Lung (tissue), 11 donors: ENCODE measurements at regions not wholly inside any gene's neighbourhood (a gene's known extent, or its start where the extent isn't known, plus 50 kb on each side); places are given as distances from the start of the nearest gene placed in this dataset.
"Not testable (repeated sequence)": the region's sequence is repeated elsewhere in the genome, so short reads cannot be mapped to it uniquely, and the experiment has no call there.

Experiments
- ATAC-seq: fragments of 200-7000 bp; cut with Tn5 transposase; one replicate; pipeline ENCODE4 v1.9.1; 2020; ENCODE audit warnings: moderate number of reproducible peaks; ENCODE audit not compliant: insufficient read depth, low FRiP score
- DNase-seq, 3 donors: peaks; one replicate each; pipeline ENCODE4 v3.0.0-alpha.2; 2013 to 2017
- H3K27ac ChIP-seq, 2 donors: one replicate each; pipeline ENCODE4 v1.5.1; 2013; ENCODE audit warnings: mild to moderate bottlenecking in 2 of 2, moderate library complexity in 2 of 2, control low read depth in 1 of 2, inconsistent platforms in 1 of 2, low read depth in 1 of 2, low read length in 1 of 2
- H3K27me3 ChIP-seq, 3 donors: one replicate each; pipeline ENCODE4 v1.5.1; 2013; ENCODE audit warnings: low read length in 2 of 3; ENCODE audit not compliant: control insufficient read depth in 3 of 3, insufficient read depth in 3 of 3
- H3K36me3 ChIP-seq, 4 donors: one replicate each; pipeline ENCODE4 v1.5.1; 2013; ENCODE audit warnings: low read length in 4 of 4, mild to moderate bottlenecking in 1 of 4, moderate library complexity in 1 of 4; ENCODE audit not compliant: control insufficient read depth in 4 of 4, insufficient read depth in 4 of 4
- H3K4me1 ChIP-seq, 5 donors: one replicate each; pipeline ENCODE4 v1.5.1; 2013; ENCODE audit warnings: low read length in 5 of 5, mild to moderate bottlenecking in 2 of 5, moderate library complexity in 1 of 5; ENCODE audit not compliant: control insufficient read depth in 5 of 5, insufficient read depth in 5 of 5
- H3K4me3 ChIP-seq: one replicate; pipeline ENCODE4 v1.5.1; 2013; ENCODE audit warnings: mild to moderate bottlenecking, control low read depth, moderate library complexity
- H3K9ac ChIP-seq, 2 donors: one replicate each; pipeline ENCODE4 v1.5.1; 2013; ENCODE audit warnings: low read length in 2 of 2, control low read depth in 1 of 2; ENCODE audit not compliant: insufficient read depth in 1 of 2
- H3K9me3 ChIP-seq, 4 donors: one replicate each; pipeline ENCODE4 v1.5.1; 2013; ENCODE audit warnings: low read length in 3 of 4, mild to moderate bottlenecking in 1 of 4, moderate library complexity in 1 of 4; ENCODE audit not compliant: control insufficient read depth in 4 of 4, insufficient read depth in 3 of 4
- CTCF ChIP-seq: IDR thresholded peaks from 2 replicates; pipeline ENCODE4 v1.5.1; 2012; ENCODE audit warnings: mild to moderate bottlenecking; ENCODE audit errors: control extremely low read depth, extremely low read depth
- WGBS, 2 donors: extraction: QIAGEN DNeasy Blood & Tissue Kit; methylation state at CpG; one replicate each; pipeline ENCODE4 v1.1.7; 2013; 5-methylcytosine and 5-hydroxymethylcytosine counted together
- donor health status: control.
- donor health status: control.
- donor health status: Bipolar disorder and iron deficiency.
- donor health status: healthy.
- donor health status: DM: yes; HTN: yes; CAD: no.

DNA sequence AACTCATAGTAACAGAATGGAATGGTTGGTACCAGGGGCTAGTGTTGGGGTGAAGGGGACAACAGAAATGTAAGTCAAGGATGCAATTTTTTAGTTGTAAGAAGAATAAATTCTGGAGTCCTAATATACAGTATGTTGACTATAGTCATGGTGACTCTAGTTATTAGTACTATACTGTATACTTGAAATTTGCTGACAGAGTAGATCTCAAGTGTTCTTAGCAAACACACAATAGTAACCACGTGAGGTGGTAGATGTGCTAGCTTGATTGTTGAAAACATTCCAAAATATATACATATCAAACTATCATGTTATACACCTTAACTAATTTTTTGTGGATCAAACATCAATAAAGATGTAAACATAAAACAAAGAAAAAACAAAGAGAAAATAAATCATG lies 1345.1 kb upstream of the PCDH20 start:
- no peak overlapping the region for H3K4me3 ChIP-seq
- no peaks in the 10 kb centered on the region for H3K27me3 ChIP-seq
- ATAC-seq (no peak), DNase-seq (no peak)
- H3K27ac ChIP-seq = no peak overlapping the region
- no peak for TF ChIP-seq CTCF
- no peaks in the 10 kb centered on the region for H3K4me1 ChIP-seq
- H3K9me3 ChIP-seq = no peaks in the 10 kb centered on the region
- no peaks in the 10 kb centered on the region for H3K36me3 ChIP-seq
- WGBS, 2 donors = 67 to 68% methylated on average over 1 of the region's 1 CpG
- no peak overlapping the region for H3K9ac ChIP-seq

- DNase-seq (no peak), ATAC-seq (no peak)
- Histone ChIP-seq H3K4me3 (no peak overlapping the region), H3K9me3 (no peaks in the 10 kb centered on the region), H3K27ac (no peak overlapping the region), H3K4me1 (no peaks in the 10 kb centered on the region), H3K36me3 (no peaks in the 10 kb centered on the region), H3K9ac (no peak overlapping the region), H3K27me3 (no peaks in the 10 kb centered on the region)
- no peak for TF ChIP-seq CTCF
- 28 to 45% methylated on average over 2 of the region's 2 CpGs for WGBS, 2 donors
Measured at GRCh38 chr13:62747629-62748028, 1332.0 kb upstream of the PCDH20 start.

DNA sequence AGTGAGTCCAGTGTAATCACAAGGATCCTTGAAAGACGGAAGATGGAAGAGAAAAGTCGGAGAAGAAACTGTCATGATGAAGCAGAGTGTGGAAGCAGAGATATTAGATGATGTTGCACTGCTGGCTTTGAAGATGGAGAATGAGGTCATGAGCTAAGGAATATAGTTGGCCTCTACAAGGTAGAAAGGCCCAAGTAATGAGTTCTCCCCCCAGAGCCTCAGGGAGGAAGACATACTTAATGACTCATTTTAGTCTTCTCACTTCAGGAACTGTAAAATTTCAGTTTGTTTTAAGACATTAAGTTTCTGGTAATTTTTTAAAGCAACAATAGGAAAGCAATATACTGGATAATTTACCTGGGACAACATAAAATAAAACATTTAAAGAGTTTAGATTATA lies 1331.5 kb upstream of the PCDH20 start:
- no peak overlapping the region for H3K27ac ChIP-seq
- DNase-seq (no peak), ATAC-seq (no peak)
- no peaks in the 10 kb centered on the region for H3K27me3 ChIP-seq
- no peak for TF ChIP-seq CTCF
- H3K9me3 ChIP-seq = no peaks in the 10 kb centered on the region
- H3K9ac ChIP-seq = no peak overlapping the region
- H3K4me3 ChIP-seq = no peak overlapping the region
- WGBS, 2 donors = 88 to 90% methylated on average over 2 of the region's 2 CpGs
- H3K4me1 ChIP-seq = no peaks in the 10 kb centered on the region
- no peaks in the 10 kb centered on the region for H3K36me3 ChIP-seq

- not testable (repeated sequence) for H3K4me3 ChIP-seq, H3K36me3 ChIP-seq, H3K4me1 ChIP-seq, H3K9me3 ChIP-seq, ATAC-seq, H3K27ac ChIP-seq, DNase-seq, H3K9ac ChIP-seq, H3K27me3 ChIP-seq
- 75 to 91% methylated on average over 9 of the region's 9 CpGs for WGBS, 2 donors
Measured at GRCh38 chr13:62729746-62730145, 1314.1 kb upstream of the PCDH20 start.
